WTC11 (cell line): ENCODE measurements at regions not wholly inside any gene's neighbourhood (a gene's known extent, or its start where the extent isn't known, plus 50 kb on each side); places are given as distances from the start of the nearest gene placed in this dataset.

Experiments
- ATAC-seq: fragments of 200-7000 bp; cut with Tn5 transposase; 2 replicates; pipeline ENCODE4 v1.10.0; 2021; ENCODE audit warnings: mild to moderate bottlenecking, moderate library complexity
- CTCF ChIA-PET: fragments of 300-600 bp; sonication (Branson Sonifier 250); formaldehyde crosslinking; loops from one replicate; lab custom pipeline; 2021; ENCODE audit warnings: antibody characterized with exemption; lab: Charles Lee
- POLR2A ChIA-PET: fragments of 350-600 bp; sonication (Branson Sonifier 250); formaldehyde crosslinking; loops from one replicate; lab custom pipeline; 2021; ENCODE audit warnings: antibody characterized with exemption; lab: Charles Lee
- DNase-seq: peaks from one replicate; pipeline ENCODE4 v3.0.0; 2021; ENCODE audit warnings: low spot score
- H3K27ac Mint-ChIP-seq: 2 replicates; pipeline ENCODE4 v1.8.0; 2021; ENCODE audit warnings: mixed read lengths
- H3K27me3 Mint-ChIP-seq: 2 replicates; pipeline ENCODE4 v1.8.0; 2021; ENCODE audit warnings: low read depth, mild to moderate bottlenecking, moderate library complexity, mixed read lengths
- H3K36me3 Mint-ChIP-seq: 2 replicates; pipeline ENCODE4 v1.8.0; 2021; ENCODE audit warnings: mixed read lengths
- H3K4me1 Mint-ChIP-seq: 2 replicates; pipeline ENCODE4 v1.8.0; 2022; ENCODE audit warnings: mixed read lengths
- H3K4me3 Mint-ChIP-seq: 2 replicates; pipeline ENCODE4 v1.8.0; 2021; ENCODE audit warnings: mild to moderate bottlenecking, moderate library complexity, mixed read lengths
- H3K9me3 Mint-ChIP-seq: 2 replicates; pipeline ENCODE4 v1.8.0; 2021; ENCODE audit warnings: mixed read lengths
- AFF4 ChIP-seq: sonication (generic); formaldehyde crosslinking; IDR thresholded peaks from 2 replicates; pipeline ENCODE4 v1.8.1; 2023; ENCODE audit warnings: mild to moderate bottlenecking, missing genetic modification reagents, borderline replicate concordance
- E2F5 ChIP-seq: sonication (generic); formaldehyde crosslinking; IDR thresholded peaks from 2 replicates; pipeline ENCODE4 v1.8.1; 2022; ENCODE audit warnings: mild to moderate bottlenecking, moderate library complexity, missing genetic modification reagents
- GABPB1 ChIP-seq: sonication (generic); formaldehyde crosslinking; IDR thresholded peaks from 2 replicates; pipeline ENCODE4 v1.8.1; 2023; ENCODE audit warnings: mild to moderate bottlenecking, missing genetic modification reagents
- HMGXB4 ChIP-seq: sonication (generic); formaldehyde crosslinking; IDR thresholded peaks from 2 replicates; pipeline ENCODE4 v1.8.1; 2023; ENCODE audit warnings: mild to moderate bottlenecking, moderate library complexity, missing genetic modification reagents
- MAX ChIP-seq: sonication (generic); formaldehyde crosslinking; IDR thresholded peaks from 2 replicates; pipeline ENCODE4 v1.8.0; 2022; ENCODE audit warnings: mild to moderate bottlenecking, missing genetic modification reagents
- MYBL2 ChIP-seq: sonication (generic); formaldehyde crosslinking; IDR thresholded peaks from 2 replicates; pipeline ENCODE4 v1.8.1; 2023; ENCODE audit warnings: mild to moderate bottlenecking, moderate library complexity, missing genetic modification reagents
- NFYB ChIP-seq: sonication (generic); formaldehyde crosslinking; conservative IDR thresholded peaks from 2 replicates; pipeline ENCODE4 v1.8.0; 2022; ENCODE audit warnings: low read depth, missing genetic modification reagents
- PRRX2 ChIP-seq: fragments of 250-450 bp; sonication (Bioruptor Pico); IDR thresholded peaks from 2 replicates; pipeline ENCODE4 v1.8.0; 2021; ENCODE audit warnings: mild to moderate bottlenecking
- TEAD1 ChIP-seq: sonication (generic); formaldehyde crosslinking; IDR thresholded peaks from 2 replicates; pipeline ENCODE4 v1.8.0; 2022; ENCODE audit warnings: mild to moderate bottlenecking, missing genetic modification reagents
- ZNF219 ChIP-seq: sonication (generic); formaldehyde crosslinking; IDR thresholded peaks from 2 replicates; pipeline ENCODE4 v1.8.0; 2023; ENCODE audit warnings: missing genetic modification reagents, mild to moderate bottlenecking, borderline replicate concordance
- ZNF232 ChIP-seq: sonication (generic); formaldehyde crosslinking; IDR thresholded peaks from 2 replicates; pipeline ENCODE4 v1.8.0; 2022; ENCODE audit warnings: mild to moderate bottlenecking, missing genetic modification reagents
- ZNF671 ChIP-seq: fragments of 250-450 bp; sonication (Bioruptor Pico); IDR thresholded peaks from 2 replicates; pipeline ENCODE4 v1.8.0; 2021; ENCODE audit warnings: mild to moderate bottlenecking
- TF ChIP-seq, protein P1 (sequence below): sonication (generic); formaldehyde crosslinking; IDR thresholded peaks from 2 replicates; pipeline ENCODE4 v1.8.1; 2023; ENCODE audit warnings: mild to moderate bottlenecking, missing genetic modification reagents
- TF ChIP-seq, protein P2 (sequence below): fragments of 250-450 bp; sonication (Bioruptor Pico); IDR thresholded peaks from 2 replicates; pipeline ENCODE4 v1.9.0; 2021; ENCODE audit warnings: moderate library complexity, mild to moderate bottlenecking, inconsistent platforms, borderline replicate concordance

DNA sequence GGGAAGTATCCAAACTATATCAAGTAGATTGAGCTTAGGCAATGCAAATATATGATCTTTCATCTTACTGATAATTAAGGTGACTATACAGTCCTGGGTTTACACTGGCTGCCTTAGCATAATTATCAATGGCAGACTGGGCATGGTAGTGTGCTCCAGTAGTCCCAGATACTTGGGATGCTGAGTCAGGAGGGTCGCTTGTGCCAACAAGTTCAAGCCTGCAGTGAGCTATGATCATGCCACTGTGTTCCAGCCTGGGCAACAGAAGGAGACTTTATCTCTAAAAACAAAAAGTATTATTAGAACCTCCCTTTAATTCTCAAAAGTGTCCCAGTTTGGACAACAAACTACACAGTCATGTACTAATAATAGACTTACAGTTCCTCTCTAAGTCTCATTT lies 99.4 kb upstream of the RASGEF1B start:
- Mint-ChIP-seq H3K4me1 (peaks cover 32% of the 10 kb centered on the region), H3K4me3 (no peak overlapping the region), H3K9me3 (no peaks in the 10 kb centered on the region), H3K27me3 (no peaks in the 10 kb centered on the region), H3K27ac (no peak overlapping the region), H3K36me3 (no peaks in the 10 kb centered on the region)
- CTCF ChIA-PET, result no interaction called here
- DNase-seq (no peak), ATAC-seq (no peak)
- POLR2A ChIA-PET, result no interaction called here
- TF ChIP-seq, protein P1, sequence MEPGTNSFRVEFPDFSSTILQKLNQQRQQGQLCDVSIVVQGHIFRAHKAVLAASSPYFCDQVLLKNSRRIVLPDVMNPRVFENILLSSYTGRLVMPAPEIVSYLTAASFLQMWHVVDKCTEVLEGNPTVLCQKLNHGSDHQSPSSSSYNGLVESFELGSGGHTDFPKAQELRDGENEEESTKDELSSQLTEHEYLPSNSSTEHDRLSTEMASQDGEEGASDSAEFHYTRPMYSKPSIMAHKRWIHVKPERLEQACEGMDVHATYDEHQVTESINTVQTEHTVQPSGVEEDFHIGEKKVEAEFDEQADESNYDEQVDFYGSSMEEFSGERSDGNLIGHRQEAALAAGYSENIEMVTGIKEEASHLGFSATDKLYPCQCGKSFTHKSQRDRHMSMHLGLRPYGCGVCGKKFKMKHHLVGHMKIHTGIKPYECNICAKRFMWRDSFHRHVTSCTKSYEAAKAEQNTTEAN (CRISPR knock-in tag), result no peak
- no peak for TF ChIP-seq HMGXB4 (CRISPR knock-in tag)

- H3K36me3 Mint-ChIP-seq, result no peaks in the 10 kb centered on the region
- TF ChIP-seq AFF4 (CRISPR knock-in tag), result no peak
- no peak for TF ChIP-seq E2F5 (CRISPR knock-in tag)
- TF ChIP-seq PRRX2 (CRISPR knock-in tag), result no peak
- no peak for TF ChIP-seq ZNF671 (CRISPR knock-in tag)
- no peak for TF ChIP-seq TEAD1 (CRISPR knock-in tag)
- no peak for TF ChIP-seq NFYB (CRISPR knock-in tag)
- TF ChIP-seq MYBL2 (CRISPR knock-in tag), result no peak
- no peak for TF ChIP-seq GABPB1 (CRISPR knock-in tag)
- TF ChIP-seq, protein P2, sequence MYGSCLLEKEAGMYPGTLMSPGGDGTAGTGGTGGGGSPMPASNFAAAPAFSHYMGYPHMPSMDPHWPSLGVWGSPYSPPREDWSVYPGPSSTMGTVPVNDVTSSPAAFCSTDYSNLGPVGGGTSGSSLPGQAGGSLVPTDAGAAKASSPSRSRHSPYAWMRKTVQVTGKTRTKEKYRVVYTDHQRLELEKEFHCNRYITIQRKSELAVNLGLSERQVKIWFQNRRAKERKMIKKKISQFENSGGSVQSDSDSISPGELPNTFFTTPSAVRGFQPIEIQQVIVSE (CRISPR knock-in tag), result no peak
- no peak for TF ChIP-seq ZNF232 (CRISPR knock-in tag)
- no peak for TF ChIP-seq MAX (CRISPR knock-in tag)
- TF ChIP-seq ZNF219, result no peak
- no peaks in the 10 kb centered on the region for H3K9me3 Mint-ChIP-seq
- H3K4me1 Mint-ChIP-seq, result peaks cover 19% of the 10 kb centered on the region
- CTCF ChIA-PET, result no interaction called here
- POLR2A ChIA-PET, result no interaction called here
- H3K27ac Mint-ChIP-seq, result no peak overlapping the region
- peak; percentile 32; the same call in 1 of the 2 replicates for ATAC-seq
- H3K4me3 Mint-ChIP-seq, result no peak overlapping the region
- no peaks in the 10 kb centered on the region for H3K27me3 Mint-ChIP-seq
- no peak for DNase-seq
Measured at GRCh38 chr4:81566161-81566591, 94.5 kb upstream of the RASGEF1B start.
